Muscle of arm (tissue), 1 donor: ENCODE measurements at regions not wholly inside any gene's neighbourhood (a gene's known extent, or its start where the extent isn't known, plus 50 kb on each side); places are given as distances from the start of the nearest gene placed in this dataset.

Experiments
- DNase-seq: peaks from one replicate; pipeline ENCODE4 v3.0.0-alpha.2; 2013

DNA sequence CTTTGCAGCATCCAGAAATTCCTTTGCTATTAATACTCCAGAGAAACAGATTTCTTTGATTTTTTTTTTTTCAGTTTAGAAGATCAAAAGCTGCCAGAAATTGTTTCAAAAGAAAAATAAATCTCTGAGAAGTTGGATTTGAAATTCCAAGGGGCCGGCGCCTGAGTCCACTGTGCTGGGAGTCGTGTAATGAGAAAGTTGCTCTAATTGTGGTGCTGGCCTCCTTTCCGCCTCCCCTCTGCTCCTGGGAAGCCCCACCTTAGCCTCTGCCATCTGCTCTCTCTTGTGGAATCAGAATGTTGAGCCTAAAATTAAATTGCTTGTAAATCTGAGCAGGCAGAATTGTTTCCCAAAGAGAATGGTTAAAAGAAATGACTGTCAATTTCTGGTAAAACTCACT, 93.3 kb downstream of the EMX2 start:
- DNase-seq, result no peak

DNA sequence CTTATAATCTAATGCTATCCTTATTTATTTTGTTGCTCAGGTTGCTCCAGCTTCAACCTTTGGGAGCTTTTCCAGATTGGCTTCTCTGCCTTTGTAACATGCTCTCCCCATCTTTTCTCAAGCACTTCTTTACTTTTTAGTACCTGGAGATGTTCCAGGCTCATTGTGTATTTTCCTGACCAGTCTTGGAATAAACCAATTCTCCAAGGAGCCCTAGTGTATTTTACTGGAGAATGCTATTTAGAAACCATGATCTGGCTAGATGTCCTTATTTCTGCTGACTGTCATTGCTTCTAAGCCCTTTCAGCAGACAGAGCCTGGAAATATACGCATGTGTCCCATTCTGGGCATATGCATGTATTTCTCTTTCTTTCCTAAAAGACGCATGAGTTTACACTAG, 95.7 kb downstream of the EMX2 start:
- DNase-seq, result peak; percentile 43

DNA sequence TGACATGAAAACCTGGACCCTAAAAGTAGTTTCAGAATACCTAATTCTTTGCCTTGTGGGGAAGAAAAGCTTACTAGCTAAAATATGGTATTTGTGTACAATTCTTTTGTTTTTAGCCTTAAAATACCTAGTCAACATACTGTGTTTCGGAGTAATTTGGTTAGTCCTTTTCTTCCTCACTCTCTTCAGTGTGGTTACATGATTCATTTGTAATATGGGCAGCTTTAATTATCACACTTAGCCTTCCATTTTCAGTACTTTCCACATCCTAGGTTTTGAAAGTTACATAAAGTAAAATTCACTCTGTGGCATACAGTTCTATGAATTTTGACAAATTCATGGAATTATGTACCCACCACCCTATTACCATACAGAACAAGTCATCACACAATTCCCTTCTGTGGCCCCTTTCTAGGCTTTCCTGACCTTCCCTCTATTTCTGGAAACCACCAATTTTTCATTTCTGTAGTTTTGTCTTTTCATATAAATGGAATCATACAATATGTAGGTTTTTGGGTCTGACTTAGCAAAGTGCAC, 96.2 kb downstream of the EMX2 start:
- no peak for DNase-seq

DNA sequence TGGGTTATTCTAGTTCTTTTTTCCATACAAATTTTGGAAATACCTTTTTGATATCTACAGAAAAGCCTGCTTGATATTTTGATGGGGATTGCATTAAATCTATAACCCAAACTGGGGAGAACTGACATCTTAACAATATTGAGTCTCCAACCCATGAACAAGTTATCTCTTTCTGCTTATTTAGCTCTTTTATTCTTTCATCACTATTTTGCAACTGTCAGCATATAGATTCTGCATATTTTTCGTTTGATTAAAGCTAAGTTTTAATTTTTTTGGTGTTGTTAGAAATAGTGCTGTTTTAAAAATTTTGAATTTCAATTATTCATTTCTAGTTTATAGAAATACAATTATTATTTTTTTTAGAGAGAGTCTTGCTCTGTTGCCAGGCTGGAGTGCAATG, 97.9 kb downstream of the EMX2 start:
- no peak for DNase-seq

DNA sequence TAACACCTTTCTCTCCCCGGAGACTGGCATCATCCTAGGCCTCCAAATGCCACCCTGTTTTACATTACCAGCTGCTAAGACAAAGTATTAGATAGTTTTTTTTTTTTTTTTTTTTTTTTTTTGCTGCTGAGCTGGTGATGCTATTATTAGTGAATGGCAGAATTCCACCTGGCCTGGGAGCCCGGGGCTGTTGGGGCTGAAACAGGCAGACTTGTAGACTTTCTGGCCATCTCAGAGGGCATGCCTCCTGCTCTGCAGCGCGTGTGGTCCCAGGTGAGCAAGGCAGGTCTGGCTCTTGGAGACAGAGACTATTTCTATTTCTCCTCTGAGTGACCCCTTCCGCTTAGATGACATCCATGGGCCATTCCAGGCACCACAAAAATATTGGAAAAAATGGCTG, 104.2 kb downstream of the EMX2 start:
- DNase-seq, result no peak

DNA sequence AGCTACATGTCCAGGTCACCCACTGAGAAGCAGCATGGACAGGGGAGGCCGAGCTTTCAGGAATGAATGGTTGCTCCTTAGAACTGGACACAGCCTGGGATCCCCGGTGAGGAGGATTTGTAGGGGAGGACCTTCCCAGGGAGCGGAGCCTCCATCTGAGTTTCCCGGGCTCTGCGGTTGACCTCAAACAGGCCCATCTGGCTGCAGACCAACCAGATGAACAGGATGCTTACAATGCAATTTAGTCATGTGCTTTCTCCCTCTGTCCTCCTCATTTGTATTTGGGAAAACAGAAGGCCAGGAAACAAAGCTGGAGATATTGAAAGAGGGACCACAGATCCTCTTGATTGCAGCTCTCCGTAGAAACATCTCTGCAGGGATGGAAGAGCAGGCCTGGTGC, 104.8 kb downstream of the EMX2 start:
- no peak for DNase-seq

DNA sequence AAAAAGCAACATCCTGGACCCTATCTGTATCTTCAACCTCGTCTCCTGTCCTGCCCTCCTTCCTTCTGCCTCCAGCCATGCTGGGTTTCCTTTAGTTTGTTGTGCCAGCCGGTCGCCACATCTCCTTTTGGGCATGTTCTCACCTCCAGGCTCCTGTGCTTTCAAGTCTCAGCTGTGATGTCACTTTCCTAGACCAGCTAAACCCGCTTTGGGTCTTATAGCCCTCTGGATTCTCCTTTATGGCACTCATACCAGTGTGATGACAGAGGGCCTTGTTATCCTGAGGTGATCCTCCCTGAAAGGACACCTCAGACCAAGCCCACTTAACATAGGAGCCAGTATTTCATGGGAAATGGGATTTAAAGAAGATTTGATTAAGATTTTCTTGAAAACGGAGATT, 108.6 kb downstream of the EMX2 start:
- DNase-seq, result no peak

DNA sequence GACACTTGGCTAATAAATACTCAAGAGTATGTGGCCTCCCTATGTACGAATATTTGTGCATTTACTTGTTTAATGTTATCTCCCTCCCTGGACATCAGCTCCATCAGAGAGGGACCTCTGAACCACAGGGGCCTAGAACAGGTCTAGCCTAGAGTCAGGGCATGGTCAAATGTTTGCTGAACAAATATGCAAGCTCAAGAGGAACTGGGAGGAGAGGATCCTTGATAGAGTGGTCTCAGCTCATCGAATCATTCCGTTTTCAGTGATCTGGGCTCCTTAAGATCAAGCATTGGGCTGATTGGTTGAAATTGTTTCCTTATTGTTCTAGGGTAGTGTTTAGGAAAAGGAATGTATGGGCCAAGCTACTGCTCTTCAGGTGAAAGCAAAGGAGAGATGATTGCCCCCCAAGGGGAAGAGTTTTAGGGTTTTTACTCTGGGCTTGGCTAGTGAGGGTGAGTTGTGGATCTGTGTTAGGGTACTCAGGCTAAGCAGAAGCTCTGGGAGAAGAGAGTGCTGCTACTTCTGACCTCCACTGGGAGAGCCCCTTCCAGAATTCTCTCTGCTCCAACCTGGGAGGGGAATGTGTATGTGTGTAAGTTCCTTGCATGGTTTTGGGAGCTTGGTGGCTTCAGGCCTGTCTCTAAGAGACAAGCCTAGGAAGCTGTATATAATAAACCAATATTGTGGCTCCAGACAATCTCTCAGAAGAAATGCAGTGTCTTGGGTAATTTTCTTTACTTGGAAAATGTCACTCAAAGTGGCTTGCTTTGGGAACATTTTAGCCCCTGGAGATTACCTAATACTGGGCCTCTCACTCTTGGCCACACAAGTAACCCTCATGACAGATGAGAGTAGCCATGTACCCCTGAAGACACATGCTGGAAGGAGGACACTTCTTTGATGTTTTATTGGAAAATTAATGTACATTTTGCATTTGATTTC, 110.0 kb downstream of the EMX2 start:
- no peak for DNase-seq

DNA sequence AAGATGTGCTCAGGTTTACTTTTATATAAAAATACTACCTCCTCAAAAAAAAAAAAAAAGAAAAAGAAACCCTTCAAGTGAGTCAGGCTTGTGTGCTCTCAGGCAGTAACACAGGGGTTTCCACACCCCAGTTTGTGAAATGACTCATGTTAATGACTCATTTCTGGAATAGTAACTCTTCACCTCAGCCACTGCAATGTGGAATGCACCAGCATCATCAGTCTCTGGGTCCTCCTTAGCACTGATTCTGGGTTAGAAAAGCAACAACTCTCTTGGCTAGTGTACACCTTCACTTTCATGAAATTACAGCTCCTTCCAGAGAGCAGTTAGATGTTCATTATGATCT, 110.6 kb downstream of the EMX2 start:
- DNase-seq, result no peak

DNA sequence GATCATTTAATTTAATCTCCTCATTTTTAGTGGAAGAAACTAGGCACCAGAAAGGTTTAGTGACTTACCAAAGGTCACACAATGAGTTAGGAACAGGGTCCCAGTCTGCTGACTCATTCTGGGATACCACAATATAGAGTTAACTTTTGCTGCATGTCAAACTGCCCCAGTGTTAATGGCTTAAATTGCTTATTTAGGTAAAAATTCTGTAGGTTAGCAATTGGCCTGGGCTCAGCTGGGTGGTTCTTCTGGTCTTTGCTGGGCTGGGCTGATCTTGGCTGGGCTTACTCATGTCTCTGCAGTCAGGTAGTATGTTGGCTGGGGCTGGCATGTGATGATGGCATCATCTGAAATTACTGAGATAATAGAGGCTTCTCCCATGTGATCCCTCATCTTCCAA, 111.6 kb downstream of the EMX2 start:
- DNase-seq, result no peak

DNA sequence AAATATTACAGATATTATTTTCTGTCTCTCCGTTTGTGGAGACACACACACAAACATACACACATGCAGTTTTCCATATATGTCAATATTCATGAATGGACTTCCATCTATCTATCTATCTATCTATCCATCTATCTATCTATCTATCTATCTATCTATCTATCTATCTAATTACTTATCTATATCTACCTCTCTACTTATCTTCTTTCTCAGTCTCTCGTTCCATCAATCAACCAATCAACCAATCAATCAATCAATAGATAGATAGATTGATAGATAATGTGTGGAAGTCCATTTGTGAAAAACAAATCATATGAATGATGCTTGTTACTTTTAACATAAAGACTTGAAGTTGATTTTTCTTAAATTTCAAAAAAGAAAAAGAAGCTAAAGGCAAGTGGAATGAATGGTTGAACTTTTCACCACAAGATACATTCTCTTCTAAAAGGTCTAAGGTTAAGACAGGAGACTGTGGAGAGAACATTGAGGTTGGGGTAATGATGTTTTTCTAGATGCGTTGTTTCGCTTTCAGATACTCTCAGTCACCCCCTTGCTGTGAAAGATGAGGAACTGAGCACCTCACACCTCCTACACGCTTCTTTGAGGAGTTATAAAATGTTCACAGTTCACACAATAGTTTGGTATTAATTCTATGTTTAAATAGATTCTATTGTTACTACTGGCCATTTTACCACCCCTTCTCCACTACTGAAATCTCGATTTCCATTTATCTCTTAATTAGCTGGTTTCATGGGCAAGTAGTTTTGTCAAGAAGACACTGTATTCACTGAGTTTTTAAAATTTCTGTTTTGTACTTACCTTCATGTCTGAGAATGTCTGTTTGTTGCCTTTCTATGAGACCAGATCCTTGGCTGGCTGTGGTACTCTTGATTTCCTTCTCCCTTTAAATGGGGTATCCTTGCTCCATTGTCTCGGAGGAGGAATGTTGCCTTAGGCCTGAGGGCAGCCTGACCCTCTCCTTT, 114.1 kb downstream of the EMX2 start:
- DNase-seq, result no peak

DNA sequence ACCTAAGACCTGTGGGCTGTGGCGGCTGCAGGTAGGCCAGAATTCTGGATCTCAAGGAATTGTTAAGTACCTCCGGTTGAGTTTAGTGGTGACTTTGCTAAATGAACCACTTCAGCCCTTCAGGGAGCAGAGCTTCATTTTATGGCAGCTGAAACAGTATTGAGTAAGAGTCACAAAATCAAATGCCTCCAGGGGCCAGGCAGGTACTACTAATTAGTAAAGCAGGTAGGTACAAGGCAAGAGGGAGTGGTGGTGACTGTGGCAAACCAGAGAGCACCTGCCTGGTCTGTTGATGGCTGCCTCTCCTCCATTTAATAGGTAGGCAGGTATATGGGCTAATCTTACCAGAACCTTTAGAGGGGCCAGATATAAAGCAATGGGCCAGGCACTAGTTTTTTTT, 118.8 kb downstream of the EMX2 start:
- no peak for DNase-seq

DNA sequence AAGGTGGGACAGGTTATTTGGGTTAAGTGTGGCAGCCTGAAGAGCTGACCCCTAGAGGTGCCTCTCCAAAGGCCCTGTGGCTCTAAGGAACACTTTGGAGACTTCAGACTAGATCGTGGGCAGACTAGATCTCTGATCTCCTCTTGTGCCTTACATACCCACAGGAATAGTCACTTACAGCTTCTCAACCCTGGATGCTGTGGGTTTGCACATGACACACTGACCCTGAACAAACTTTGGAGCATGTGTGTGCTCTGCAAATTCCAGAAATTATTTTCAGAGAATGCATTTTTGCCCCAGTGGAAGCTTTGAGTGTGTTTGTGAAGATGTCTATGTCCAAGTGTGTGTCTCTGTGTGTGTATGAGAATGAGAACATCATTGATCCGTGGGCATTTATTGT, 119.6 kb downstream of the EMX2 start:
- no peak for DNase-seq

DNA sequence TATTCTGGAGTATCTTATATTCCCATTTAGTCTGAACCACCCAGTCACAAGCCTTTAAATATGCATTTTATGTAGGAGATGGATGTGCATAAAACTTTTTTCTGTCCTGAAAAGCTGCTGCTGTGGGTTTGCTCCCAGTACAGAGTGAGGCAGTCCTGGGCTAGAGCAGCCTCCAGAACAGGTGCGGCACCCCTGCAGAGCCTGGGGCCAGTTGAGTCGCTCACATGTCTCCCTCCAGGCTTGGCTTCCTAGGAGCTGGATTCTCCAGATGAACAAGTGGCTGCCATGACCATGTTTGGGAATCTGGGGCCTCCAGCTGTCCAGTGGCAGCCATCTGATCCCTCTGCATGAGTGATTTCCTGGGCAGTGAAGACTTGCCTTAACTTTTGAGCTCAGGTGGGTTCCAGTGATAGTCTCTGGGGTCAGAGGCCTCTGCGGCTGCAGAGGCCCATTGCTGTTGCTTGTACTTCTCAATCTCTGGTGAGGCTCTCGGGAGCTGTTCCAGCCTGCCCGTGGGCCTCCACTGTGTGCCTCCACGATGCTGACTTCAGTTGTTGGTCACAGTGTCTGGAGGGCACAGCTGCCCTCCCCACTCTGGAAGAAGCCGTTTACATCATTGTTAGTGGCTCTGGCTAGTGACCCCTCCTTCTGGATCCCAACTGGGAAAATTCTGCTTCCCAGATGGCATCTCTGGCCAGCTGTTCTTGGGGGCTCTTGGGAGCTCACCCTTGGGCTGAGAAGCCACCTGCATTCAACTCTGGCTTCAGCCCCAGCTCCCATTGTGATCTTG, 120.4 kb downstream of the EMX2 start:
- no peak for DNase-seq

DNA sequence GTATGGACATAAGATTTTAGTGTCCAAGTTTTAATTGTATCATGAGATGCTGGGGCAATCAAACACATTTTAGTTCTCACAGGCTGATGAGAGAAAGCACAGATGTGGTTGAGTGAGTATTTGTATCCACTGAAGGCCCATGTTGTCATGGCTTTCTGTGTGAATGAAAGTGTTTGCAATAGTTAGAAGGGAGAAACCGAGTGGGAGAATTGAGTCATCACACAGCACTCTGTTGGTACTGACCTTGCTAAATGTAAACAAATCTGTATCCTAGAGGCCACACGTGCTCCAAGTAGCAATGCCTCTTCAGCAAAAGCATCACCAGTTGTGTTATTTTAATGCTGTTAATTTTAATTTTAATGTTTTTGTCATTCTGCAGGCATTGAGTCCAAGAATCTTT, 121.2 kb downstream of the EMX2 start:
- DNase-seq, result peak; percentile 71

DNA sequence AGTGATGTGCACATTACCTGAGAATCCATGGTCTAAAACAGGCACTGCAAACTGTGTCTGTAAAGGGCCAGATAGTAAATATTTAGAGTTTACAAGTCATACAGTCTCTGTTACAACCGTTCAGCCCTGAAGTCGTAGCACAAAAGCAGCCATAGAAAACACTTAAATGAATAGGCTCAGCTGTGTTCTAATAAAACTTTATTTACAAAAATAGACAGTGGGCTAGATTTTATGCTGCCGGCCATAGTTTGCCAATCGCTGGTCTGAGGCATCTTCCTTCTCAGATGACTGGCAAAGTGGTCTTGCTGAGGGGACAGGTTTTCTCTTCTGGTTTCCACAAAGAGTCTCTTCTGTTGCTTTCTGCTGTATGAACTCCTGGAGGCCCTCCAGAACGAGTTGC, 121.7 kb downstream of the EMX2 start:
- no peak for DNase-seq

DNA sequence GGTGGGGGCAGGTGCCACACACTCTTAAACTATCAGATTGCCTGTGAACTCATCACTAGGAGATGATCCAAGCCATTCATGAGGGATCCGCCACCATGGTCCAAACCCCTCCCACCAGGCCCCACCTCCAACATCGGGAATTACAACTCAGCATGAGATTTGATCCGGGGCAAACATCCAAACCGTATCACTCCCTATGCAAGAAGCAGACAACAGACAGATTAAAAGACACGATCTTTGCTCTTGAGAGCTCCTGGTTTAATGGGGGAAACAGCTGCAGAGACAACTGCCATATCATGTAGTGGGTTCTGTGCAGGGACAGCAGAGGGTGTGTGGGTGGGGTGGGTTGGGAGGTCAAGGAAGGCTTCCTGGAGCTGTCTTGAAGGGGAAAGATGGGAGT, 123.6 kb downstream of the EMX2 start:
- peak; percentile 59 for DNase-seq

DNA sequence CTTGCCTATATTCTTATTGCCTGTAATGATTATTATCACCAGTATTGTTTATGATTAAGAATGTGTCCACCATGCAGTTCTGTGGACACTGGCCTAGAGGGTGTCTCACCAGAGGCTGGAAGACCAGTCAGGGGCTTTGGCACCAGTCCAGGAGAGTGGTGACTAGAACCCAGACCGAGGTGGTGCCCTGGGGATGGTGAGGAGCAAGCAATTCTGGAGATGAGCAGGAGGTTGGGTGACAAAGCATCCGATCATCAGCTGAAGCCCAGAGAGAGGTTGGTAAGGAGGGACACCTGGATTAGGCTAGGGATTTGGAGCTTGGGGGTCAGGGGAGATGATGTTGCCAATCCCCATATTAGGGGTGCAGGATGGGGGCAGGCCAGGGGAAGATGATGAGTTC, 124.4 kb downstream of the EMX2 start:
- DNase-seq, result no peak

DNA sequence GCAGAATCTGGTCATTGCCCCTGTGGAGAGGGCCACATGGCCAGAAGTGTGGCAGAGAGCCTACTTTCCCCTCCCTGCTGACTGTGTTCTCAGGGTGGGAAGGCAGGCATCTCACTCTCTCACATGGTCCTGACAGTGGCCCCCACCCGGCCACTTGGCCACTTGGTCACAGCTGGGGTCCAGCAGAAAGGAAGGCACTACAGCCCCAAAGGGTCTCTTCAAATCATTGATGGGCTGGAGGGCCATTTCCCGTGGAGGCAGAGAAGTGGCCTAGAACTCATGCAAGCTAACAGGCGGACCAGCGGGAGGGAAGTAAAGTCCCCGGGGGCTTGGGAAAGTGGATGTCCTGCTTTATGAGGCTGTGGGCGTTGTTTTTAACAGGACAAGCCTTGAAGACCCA, 125.3 kb downstream of the EMX2 start:
- no peak for DNase-seq

DNA sequence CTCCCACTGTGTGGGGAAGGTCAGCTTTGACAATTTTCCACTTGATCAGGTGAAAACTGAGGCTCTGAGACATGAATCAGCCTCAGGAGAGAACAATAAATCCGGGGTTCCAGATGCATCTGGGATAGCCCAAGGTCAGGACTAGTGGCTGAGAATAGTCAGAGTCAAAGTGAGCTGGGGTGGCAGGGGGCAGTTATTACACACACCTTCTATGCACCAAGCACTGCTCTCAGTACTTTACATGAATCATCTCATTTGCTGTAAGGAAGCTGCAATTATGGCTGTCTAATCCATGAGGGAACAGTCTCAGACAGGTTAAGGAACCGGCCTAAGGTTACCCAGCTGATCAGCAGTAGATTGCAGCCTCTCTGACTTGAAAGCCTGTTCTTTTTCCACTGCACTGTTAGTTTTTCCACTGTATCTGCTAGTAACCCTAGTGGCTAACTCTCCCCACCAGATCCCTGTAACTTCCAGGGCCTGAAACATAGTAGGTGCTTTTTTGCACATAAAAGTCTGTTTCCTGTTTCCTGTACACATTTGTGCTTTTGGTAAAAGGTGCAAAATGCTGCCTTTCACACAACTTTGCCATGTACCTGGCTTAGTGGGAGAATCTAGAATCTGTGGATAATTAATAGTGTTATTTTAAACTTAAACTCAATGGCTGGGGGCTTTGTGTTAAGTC, 125.9 kb downstream of the EMX2 start:
- no peak for DNase-seq

DNA sequence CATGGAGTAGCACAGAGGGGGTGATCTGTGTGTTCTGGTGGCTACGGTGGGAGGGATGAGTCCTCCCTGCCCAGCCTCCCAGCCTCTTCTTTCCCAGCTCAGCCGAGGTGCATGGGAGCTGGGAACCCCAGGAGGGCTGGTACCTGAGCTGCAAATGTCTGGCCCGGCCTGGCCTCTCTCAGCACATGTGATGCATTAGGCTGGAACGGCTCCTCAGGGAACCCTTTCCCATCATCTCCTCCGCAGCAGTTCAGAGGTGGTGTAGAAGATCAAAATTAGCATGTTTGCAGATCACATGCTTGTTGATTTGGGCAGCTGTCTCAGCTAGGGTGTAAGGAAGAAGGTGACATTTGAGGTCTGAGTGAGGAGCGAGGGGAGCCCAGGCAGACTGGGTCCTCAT, 126.6 kb downstream of the EMX2 start:
- no peak for DNase-seq
